OCI-LY7 (cell line): ENCODE measurements at regions not wholly inside any gene's neighbourhood (a gene's known extent, or its start where the extent isn't known, plus 50 kb on each side); places are given as distances from the start of the nearest gene placed in this dataset.

Experiments
- BruUV-seq: library from RNA; stranded (reverse); fragments of 400-500 nt; replicated peaks from 2 replicates; lab custom pipeline; 2021; lab: Mats Ljungman, UMichigan
- CTCF ChIA-PET: fragments of 300-600 bp; sonication (Branson Sonifier 250); formaldehyde crosslinking; loops from one replicate; lab custom pipeline; 2022; ENCODE audit warnings: antibody characterized with exemption; ENCODE audit not compliant: unreplicated experiment; lab: Charles Lee
- POLR2A ChIA-PET: fragments of 300-600 bp; sonication (Branson Sonifier 250); formaldehyde crosslinking; loops from one replicate; lab custom pipeline; 2022; ENCODE audit warnings: antibody characterized with exemption; lab: Charles Lee
- DNase-seq: peaks from one replicate; pipeline ENCODE4 v3.0.0-alpha.2; 2015; ENCODE audit warnings: low spot score
- H2AFZ ChIP-seq: fragments of 200-600 bp; sonication (generic), shearing (Covaris generic); 2 replicates; pipeline ENCODE4 v1.6.1; 2014; ENCODE audit warnings: mild to moderate bottlenecking, antibody characterized with exemption, low read length, moderate library complexity
- H3K27ac ChIP-seq: fragments of 200-600 bp; sonication (generic); 2 replicates; pipeline ENCODE4 v1.5.1; 2014; ENCODE audit warnings: mixed run types, low read depth, mild to moderate bottlenecking, moderate library complexity, low read length, inconsistent platforms; ENCODE audit not compliant: poor library complexity, severe bottlenecking
- H3K36me3 ChIP-seq: fragments of 200-600 bp; sonication (generic); 2 replicates; pipeline ENCODE4 v1.6.1; 2014; ENCODE audit warnings: mild to moderate bottlenecking, antibody characterized with exemption, low read length, moderate library complexity, mixed read lengths; ENCODE audit not compliant: insufficient read depth
- H3K4me1 ChIP-seq: fragments of 200-600 bp; sonication (generic); 2 replicates; pipeline ENCODE4 v1.5.1; 2014; ENCODE audit warnings: mild to moderate bottlenecking, low read length; ENCODE audit not compliant: insufficient read depth, poor library complexity, severe bottlenecking
- H3K4me2 ChIP-seq: fragments of 200-600 bp; sonication (generic); 2 replicates; pipeline ENCODE4 v1.6.1; 2014; ENCODE audit warnings: mild to moderate bottlenecking, low read length
- H3K4me3 ChIP-seq: fragments of 200-600 bp; sonication (generic); 2 replicates; pipeline ENCODE4 v1.5.1; 2014; ENCODE audit warnings: mild to moderate bottlenecking, low read depth, low read length; ENCODE audit not compliant: poor library complexity, severe bottlenecking
- H3K79me2 ChIP-seq: fragments of 200-600 bp; sonication (generic); 2 replicates; pipeline ENCODE4 v1.6.1; 2016; ENCODE audit warnings: low read depth, mild to moderate bottlenecking, low read length, moderate library complexity, mixed read lengths; ENCODE audit not compliant: insufficient read depth
- H3K9me2 ChIP-seq: fragments of 200-600 bp; sonication (generic); 2 replicates; pipeline ENCODE4 v1.6.1; 2016; ENCODE audit warnings: mild to moderate bottlenecking, low read length, mixed read lengths; ENCODE audit not compliant: insufficient read depth
- H3K9me3 ChIP-seq: fragments of 200-600 bp; sonication (generic); 2 replicates; pipeline ENCODE4 v1.6.1; 2014; ENCODE audit warnings: mild to moderate bottlenecking, mixed run types, low read length, mixed read lengths
- H4K20me1 ChIP-seq: fragments of 200-600 bp; sonication (generic); 2 replicates; pipeline ENCODE4 v1.6.1; 2014; ENCODE audit warnings: mild to moderate bottlenecking, antibody characterized with exemption, low read length, moderate library complexity, mixed read lengths; ENCODE audit not compliant: insufficient read depth
- EZH2phosphoT487 ChIP-seq: fragments of 200-600 bp; sonication (generic); IDR thresholded peaks from 2 replicates; pipeline ENCODE4 v1.6.1; 2018; ENCODE audit warnings: low read depth, borderline replicate concordance, mild to moderate bottlenecking, mixed run types, antibody characterized with exemption, low read length, moderate library complexity, mixed read lengths
- intact Hi-C: fragments of 100-400 bp; cut with micrococcal nuclease; formaldehyde crosslinking; loops from one replicate; pipeline ENCODE4 v1.10.0; 2022; ENCODE audit not compliant: unreplicated experiment
- TF ChIP-seq, protein P1 (sequence below): fragments of 200-600 bp; sonication (generic); conservative IDR thresholded peaks from 2 replicates; pipeline ENCODE4 v1.5.1; 2014; ENCODE audit warnings: mild to moderate bottlenecking, antibody characterized with exemption, low read length, moderate library complexity, mixed read lengths

DNA sequence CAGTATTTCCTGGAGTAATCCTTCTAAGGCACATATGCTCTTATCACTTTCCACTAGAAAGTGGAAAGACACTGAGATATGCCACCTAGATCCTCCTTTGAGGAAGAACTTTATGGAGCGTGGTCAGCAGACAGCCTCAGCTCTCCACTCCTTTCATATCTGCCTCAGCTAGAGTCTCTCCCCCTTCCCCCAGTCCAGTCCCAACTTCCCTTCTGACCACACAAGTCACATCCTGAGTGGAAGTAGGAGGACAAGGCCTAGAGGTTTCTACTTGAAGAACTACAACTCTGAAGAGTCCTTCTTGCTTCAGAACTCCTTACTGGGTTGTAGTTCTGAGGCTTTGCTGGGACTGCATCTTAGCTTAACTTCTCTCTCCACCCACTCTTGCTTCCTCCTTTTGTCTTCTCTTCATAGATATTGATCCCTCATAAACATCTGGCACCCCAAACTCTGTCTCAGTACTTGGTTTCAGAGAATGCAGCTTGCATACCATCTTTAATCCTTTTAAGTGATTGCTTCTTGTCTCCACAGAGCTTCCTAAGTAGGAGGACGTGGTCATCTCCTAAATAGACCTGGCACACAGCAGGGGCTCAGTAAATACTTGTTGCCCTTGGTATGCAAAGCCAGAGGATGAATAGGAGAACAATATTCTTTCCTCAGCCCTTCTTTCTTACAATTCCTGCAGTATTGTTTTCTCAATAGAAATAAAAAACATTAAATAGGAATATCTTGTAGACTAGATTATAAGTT lies 109.6 kb downstream of the OXSM start:
- no peak for DNase-seq
- BruUV-seq = no TSS peak
- CTCF ChIA-PET = no interaction called here

DNA sequence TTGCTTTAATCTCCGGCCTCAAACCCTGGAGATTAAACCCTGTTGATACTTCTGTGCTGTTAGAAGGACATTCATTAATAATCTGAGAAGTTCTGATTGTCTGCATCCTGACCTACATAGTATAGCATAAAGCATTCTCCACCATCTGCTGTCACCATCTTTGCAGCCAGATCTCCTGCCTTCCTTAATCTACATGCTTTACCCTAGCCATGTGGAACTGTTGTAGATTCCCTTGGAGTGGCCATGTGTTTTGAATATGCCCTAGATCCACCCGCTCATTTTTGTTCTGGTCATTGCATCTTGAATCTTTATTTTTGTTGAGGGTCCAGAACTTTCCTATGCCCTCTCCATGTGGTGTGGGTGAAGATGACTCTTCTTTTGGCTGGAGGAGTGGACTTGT lies 110.3 kb downstream of the OXSM start:
- CTCF ChIA-PET = no interaction called here
- intact Hi-C loops = no loop called here
- POLR2A ChIA-PET = no interaction called here
- H3K4me2 ChIP-seq = no peak overlapping the region
- TF ChIP-seq, protein P1, sequence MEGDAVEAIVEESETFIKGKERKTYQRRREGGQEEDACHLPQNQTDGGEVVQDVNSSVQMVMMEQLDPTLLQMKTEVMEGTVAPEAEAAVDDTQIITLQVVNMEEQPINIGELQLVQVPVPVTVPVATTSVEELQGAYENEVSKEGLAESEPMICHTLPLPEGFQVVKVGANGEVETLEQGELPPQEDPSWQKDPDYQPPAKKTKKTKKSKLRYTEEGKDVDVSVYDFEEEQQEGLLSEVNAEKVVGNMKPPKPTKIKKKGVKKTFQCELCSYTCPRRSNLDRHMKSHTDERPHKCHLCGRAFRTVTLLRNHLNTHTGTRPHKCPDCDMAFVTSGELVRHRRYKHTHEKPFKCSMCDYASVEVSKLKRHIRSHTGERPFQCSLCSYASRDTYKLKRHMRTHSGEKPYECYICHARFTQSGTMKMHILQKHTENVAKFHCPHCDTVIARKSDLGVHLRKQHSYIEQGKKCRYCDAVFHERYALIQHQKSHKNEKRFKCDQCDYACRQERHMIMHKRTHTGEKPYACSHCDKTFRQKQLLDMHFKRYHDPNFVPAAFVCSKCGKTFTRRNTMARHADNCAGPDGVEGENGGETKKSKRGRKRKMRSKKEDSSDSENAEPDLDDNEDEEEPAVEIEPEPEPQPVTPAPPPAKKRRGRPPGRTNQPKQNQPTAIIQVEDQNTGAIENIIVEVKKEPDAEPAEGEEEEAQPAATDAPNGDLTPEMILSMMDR = no peak
- no peaks in the 10 kb centered on the region for H4K20me1 ChIP-seq
- no peaks in the 10 kb centered on the region for H3K4me1 ChIP-seq
- H3K36me3 ChIP-seq = no peaks in the 10 kb centered on the region
- no peaks in the 10 kb centered on the region for H3K9me3 ChIP-seq
- H3K4me3 ChIP-seq = no peak overlapping the region
- no peaks in the 10 kb centered on the region for H3K9me2 ChIP-seq
- H3K27ac ChIP-seq = no peak overlapping the region
- BruUV-seq = no TSS peak
- no peak for DNase-seq
- no peaks in the 10 kb centered on the region for H3K79me2 ChIP-seq
- H2AFZ ChIP-seq = no peak overlapping the region

More for the DNA sequence above, 109.6 kb downstream of the OXSM start:
- POLR2A ChIA-PET = interaction anchor here (0.6 kb wide), 1 partner anchor 1941 kb away, joined by 4 read pairs; no protein-coding TSS in a partner anchor
- intact Hi-C loops = loop anchor here (5.0 kb wide), 1 partner anchor 57 kb away; no protein-coding TSS in a partner anchor
- Histone ChIP-seq H3K4me3 (no peak overlapping the region), H3K9me3 (no peaks in the 10 kb centered on the region), H3K9me2 (no peaks in the 10 kb centered on the region), H3K4me2 (no peak overlapping the region), H3K4me1 (no peaks in the 10 kb centered on the region), H3K79me2 (no peaks in the 10 kb centered on the region), H3K36me3 (no peaks in the 10 kb centered on the region), H3K27ac (no peak overlapping the region), H2AFZ (no peak overlapping the region), H4K20me1 (no peaks in the 10 kb centered on the region)
- TF ChIP-seq EZH2phosphoT487 = no peak
- TF ChIP-seq, protein P1 = no peak

DNA sequence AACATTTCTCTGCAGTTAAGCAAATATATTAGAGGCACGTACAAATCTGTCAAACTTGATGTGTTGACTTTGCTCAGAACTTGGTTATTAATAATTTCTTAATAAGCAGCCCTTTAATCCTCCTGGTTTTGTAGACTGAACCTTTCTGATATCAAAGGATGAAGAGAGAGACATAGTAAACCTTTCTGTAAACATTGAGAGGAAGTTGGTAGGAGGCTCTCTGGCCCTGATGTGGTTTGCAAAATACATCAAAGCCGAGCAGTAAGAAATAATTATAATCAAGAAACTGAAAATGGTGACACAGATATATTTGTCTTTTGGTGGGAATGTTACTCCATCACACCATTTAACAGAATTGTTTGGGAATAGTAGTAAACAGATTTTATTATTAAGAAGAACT lies 111.9 kb downstream of the OXSM start:
- CTCF ChIA-PET = no interaction called here
- no peak overlapping the region for H2AFZ ChIP-seq
- no peaks in the 10 kb centered on the region for H3K4me1 ChIP-seq
- H3K4me2 ChIP-seq = no peak overlapping the region
- H3K36me3 ChIP-seq = no peaks in the 10 kb centered on the region
- H3K79me2 ChIP-seq = no peaks in the 10 kb centered on the region
- H4K20me1 ChIP-seq = no peaks in the 10 kb centered on the region
- H3K9me3 ChIP-seq = no peaks in the 10 kb centered on the region
- no peaks in the 10 kb centered on the region for H3K9me2 ChIP-seq
- H3K27ac ChIP-seq = no peak overlapping the region
- intact Hi-C loops = no loop called here
- TF ChIP-seq, protein P1 = no peak
- no peak for TF ChIP-seq EZH2phosphoT487
- BruUV-seq = no TSS peak
- no peak for DNase-seq
- POLR2A ChIA-PET = interaction anchor here (0.9 to 1.2 kb wide), 3 partner anchors 11 to 159 kb away, joined by 3 read pairs; no protein-coding TSS in a partner anchor
- H3K4me3 ChIP-seq = no peak overlapping the region
